Hepatocyte (in vitro differentiated cells): ENCODE measurements at regions not wholly inside any gene's neighbourhood (a gene's known extent, or its start where the extent isn't known, plus 50 kb on each side); places are given as distances from the start of the nearest gene placed in this dataset.

Experiments used
- DNase-seq: peaks from one replicate; pipeline ENCODE4 v3.0.0-alpha.2; 2016; ENCODE audit warnings: low spot score
- H2AFZ ChIP-seq: fragments of 200-600 bp; sonication (generic); 2 replicates; pipeline ENCODE4 v1.6.0; 2016; ENCODE audit warnings: antibody characterized with exemption, mild to moderate bottlenecking
- H3K27ac ChIP-seq: fragments of 200-600 bp; sonication (generic); 2 replicates; pipeline ENCODE4 v1.5.1; 2016; ENCODE audit warnings: mild to moderate bottlenecking
- H3K27me3 ChIP-seq: fragments of 200-600 bp; sonication (generic); 2 replicates; pipeline ENCODE4 v1.6.1; 2016
- H3K36me3 ChIP-seq: fragments of 200-600 bp; sonication (generic); replicated peaks from 2 replicates; pipeline ENCODE4 v1.5.1; 2016; ENCODE audit warnings: low read depth; ENCODE audit not compliant: insufficient read depth
- H3K4me1 ChIP-seq: fragments of 200-600 bp; sonication (generic); 2 replicates; pipeline ENCODE4 v1.5.1; 2016; ENCODE audit warnings: mild to moderate bottlenecking, moderate library complexity; ENCODE audit not compliant: insufficient read depth
- H3K4me2 ChIP-seq: fragments of 200-600 bp; sonication (generic); 2 replicates; pipeline ENCODE4 v1.6.0; 2016
- H3K4me3 ChIP-seq: fragments of 200-600 bp; sonication (generic); 2 replicates; pipeline ENCODE4 v1.5.1; 2016; ENCODE audit warnings: mild to moderate bottlenecking
- H3K79me2 ChIP-seq: fragments of 200-600 bp; sonication (generic); 2 replicates; pipeline ENCODE4 v1.6.0; 2017; ENCODE audit warnings: mild to moderate bottlenecking
- H3K9me2 ChIP-seq: fragments of 200-600 bp; sonication (generic); replicated peaks from 2 replicates; pipeline ENCODE4 v1.6.0; 2017; ENCODE audit warnings: mild to moderate bottlenecking; ENCODE audit not compliant: insufficient read depth
- H3K9me3 ChIP-seq: fragments of 200-600 bp; sonication (generic); 2 replicates; pipeline ENCODE4 v1.5.1; 2016; ENCODE audit warnings: low read depth, mild to moderate bottlenecking
- H4K20me1 ChIP-seq: fragments of 200-600 bp; sonication (generic); 2 replicates; pipeline ENCODE4 v1.6.0; 2016; ENCODE audit warnings: mild to moderate bottlenecking; ENCODE audit not compliant: insufficient read depth, poor library complexity, severe bottlenecking
- CTCF ChIP-seq: fragments of 200-600 bp; sonication (generic); IDR thresholded peaks from 2 replicates; pipeline ENCODE4 v1.5.1; 2016; ENCODE audit warnings: antibody characterized with exemption, mild to moderate bottlenecking; ENCODE audit not compliant: poor library complexity
- EZH2 ChIP-seq: fragments of 200-600 bp; sonication (generic); IDR thresholded peaks from 2 replicates; pipeline ENCODE4 v1.6.1; 2016; ENCODE audit warnings: antibody characterized with exemption, mild to moderate bottlenecking, borderline replicate concordance
- EZH2phosphoT487 ChIP-seq: fragments of 200-600 bp; sonication (generic); IDR thresholded peaks from one replicate; pipeline ENCODE4 v1.6.1; 2018; ENCODE audit warnings: antibody characterized with exemption, mild to moderate bottlenecking, low read depth, moderate library complexity; ENCODE audit not compliant: unreplicated experiment, severe bottlenecking
- WGBS: methylation state at CpG from one replicate; pipeline ENCODE4 v1.1.6; 2016; ENCODE audit warnings: low lambda C conversion rate; ENCODE audit errors: missing lambda C conversion rate; 5-methylcytosine and 5-hydroxymethylcytosine counted together

GRCh38 chr9:20271723-20272122 is 350.6 kb downstream of the MLLT3 start:
- no peak overlapping the region for H3K4me3 ChIP-seq
- no peak for DNase-seq
- H3K9me3 ChIP-seq: no peaks in the 10 kb centered on the region
- no peak overlapping the region for H3K4me2 ChIP-seq
- H2AFZ ChIP-seq: no peak overlapping the region
- H3K27me3 ChIP-seq: no peaks in the 10 kb centered on the region
- H3K4me1 ChIP-seq: no peaks in the 10 kb centered on the region
- H3K79me2 ChIP-seq: no peaks in the 10 kb centered on the region
- no peaks in the 10 kb centered on the region for H4K20me1 ChIP-seq
- no peaks in the 10 kb centered on the region for H3K36me3 ChIP-seq
- no peaks in the 10 kb centered on the region for H3K9me2 ChIP-seq
- no peak overlapping the region for H3K27ac ChIP-seq
- TF ChIP-seq CTCF (no peak), EZH2 (no peak), EZH2phosphoT487 (no peak)
- 93% methylated on average over 2 of the region's 2 CpGs for WGBS

DNA sequence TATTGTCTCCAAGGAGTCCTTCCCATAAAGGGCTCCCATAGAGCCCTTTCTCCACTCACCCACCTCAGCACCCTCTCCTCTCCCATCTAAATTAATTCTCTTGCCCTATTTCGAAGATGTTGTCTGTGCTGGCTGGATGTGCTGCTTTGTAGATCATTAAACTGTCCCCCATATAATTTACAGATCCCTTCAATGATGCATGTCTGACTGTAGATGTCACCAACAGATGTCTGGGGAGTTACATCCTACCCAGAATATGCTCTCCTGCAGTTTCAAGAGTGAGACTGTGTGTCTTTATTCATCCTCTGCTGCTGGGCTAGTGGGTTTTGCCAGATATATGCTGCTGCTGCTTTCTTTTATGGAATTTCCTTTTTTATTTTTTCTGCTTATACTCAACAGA is 351.2 kb downstream of the MLLT3 start:
- Histone ChIP-seq H3K79me2 (no peaks in the 10 kb centered on the region), H3K27me3 (no peaks in the 10 kb centered on the region), H3K27ac (no peak overlapping the region), H4K20me1 (no peaks in the 10 kb centered on the region), H3K4me1 (no peaks in the 10 kb centered on the region), H3K9me3 (no peaks in the 10 kb centered on the region), H3K4me2 (no peak overlapping the region), H3K4me3 (no peak overlapping the region), H3K36me3 (no peaks in the 10 kb centered on the region), H3K9me2 (no peaks in the 10 kb centered on the region), H2AFZ (no peak overlapping the region)
- no peak for DNase-seq
- TF ChIP-seq EZH2 (no peak), CTCF (peak; percentile 8), EZH2phosphoT487 (no peak)
- WGBS: 20% methylated on average over 1 of the region's 1 CpG

- H3K27ac ChIP-seq: no peak overlapping the region
- H3K4me1 ChIP-seq: no peaks in the 10 kb centered on the region
- no peak for DNase-seq
- no peaks in the 10 kb centered on the region for H3K36me3 ChIP-seq
- TF ChIP-seq EZH2: no peak
- TF ChIP-seq CTCF: no peak
- TF ChIP-seq EZH2phosphoT487: no peak
- H3K4me3 ChIP-seq: no peak overlapping the region
- WGBS: 73% methylated on average over 1 of the region's 1 CpG
- no peaks in the 10 kb centered on the region for H4K20me1 ChIP-seq
- no peak overlapping the region for H3K4me2 ChIP-seq
- no peaks in the 10 kb centered on the region for H3K9me3 ChIP-seq
- H3K27me3 ChIP-seq: no peaks in the 10 kb centered on the region
- H3K79me2 ChIP-seq: no peaks in the 10 kb centered on the region
- no peak overlapping the region for H2AFZ ChIP-seq
- H3K9me2 ChIP-seq: no peaks in the 10 kb centered on the region
These were observed 352.1 kb downstream of the MLLT3 start for GRCh38 chr9:20270161-20270560.

DNA sequence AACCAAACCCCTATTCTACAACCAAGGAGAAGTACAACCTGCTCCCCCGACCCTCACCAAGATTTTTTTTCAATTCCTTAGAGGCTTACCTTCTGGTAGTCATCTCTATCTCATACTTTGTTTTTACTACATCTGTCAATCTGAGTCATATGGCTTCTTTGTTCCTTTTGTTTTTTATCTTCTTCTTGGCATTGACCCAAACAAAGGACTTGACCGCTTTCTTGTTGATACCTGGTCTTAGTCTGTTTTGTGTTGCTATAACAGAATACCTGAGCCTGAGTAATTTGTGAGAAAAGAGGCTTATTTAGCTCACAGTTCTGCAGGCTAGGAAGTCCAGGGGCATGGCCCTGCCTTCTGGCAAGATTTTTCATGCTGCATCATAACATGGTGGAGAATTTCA is 352.7 kb downstream of the MLLT3 start:
- no peaks in the 10 kb centered on the region for H3K36me3 ChIP-seq
- H3K9me2 ChIP-seq: no peaks in the 10 kb centered on the region
- TF ChIP-seq EZH2phosphoT487 (no peak), CTCF (no peak), EZH2 (no peak)
- DNase-seq: no peak
- no peaks in the 10 kb centered on the region for H3K4me1 ChIP-seq
- H4K20me1 ChIP-seq: no peaks in the 10 kb centered on the region
- no peak overlapping the region for H2AFZ ChIP-seq
- H3K4me2 ChIP-seq: no peak overlapping the region
- WGBS: 97% methylated on average over 2 of the region's 2 CpGs
- no peak overlapping the region for H3K4me3 ChIP-seq
- no peaks in the 10 kb centered on the region for H3K27me3 ChIP-seq
- H3K9me3 ChIP-seq: no peaks in the 10 kb centered on the region
- no peak overlapping the region for H3K27ac ChIP-seq
- H3K79me2 ChIP-seq: no peaks in the 10 kb centered on the region
